NCI-H446 treated with DMSO at 0.1 percent for 48 hours (cell line): ENCODE measurements at regions not wholly inside any gene's neighbourhood (a gene's known extent, or its start where the extent isn't known, plus 50 kb on each side); places are given as distances from the start of the nearest gene placed in this dataset.
"Not testable (repeated sequence)": the region's sequence is repeated elsewhere in the genome, so short reads cannot be mapped to it uniquely, and the experiment has no call there.

Experiments used
- DNase-seq: peaks from one replicate; lab custom pipeline; 2025; lab: John Stamatoyannopoulos, UW

DNA sequence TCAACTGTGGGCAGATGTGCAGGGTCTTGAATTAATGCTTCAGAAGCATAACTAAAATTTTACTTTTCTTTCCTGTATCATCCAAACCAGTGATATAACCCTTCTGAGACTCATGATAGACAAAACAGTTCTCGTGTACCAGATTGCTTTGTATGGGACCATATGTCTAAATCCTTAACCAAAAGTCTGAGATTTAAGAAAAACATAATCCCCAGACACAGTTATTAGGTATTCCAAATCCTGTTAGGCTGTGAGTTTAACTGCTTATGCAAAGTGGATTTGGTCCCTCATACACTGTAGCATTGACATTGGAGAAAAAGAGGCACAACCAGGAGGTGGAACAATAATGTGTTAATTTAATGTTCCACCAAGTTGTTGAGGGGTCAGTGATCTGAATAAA, 235.0 kb downstream of the PMAIP1 start:
- DNase-seq = no peak

DNA sequence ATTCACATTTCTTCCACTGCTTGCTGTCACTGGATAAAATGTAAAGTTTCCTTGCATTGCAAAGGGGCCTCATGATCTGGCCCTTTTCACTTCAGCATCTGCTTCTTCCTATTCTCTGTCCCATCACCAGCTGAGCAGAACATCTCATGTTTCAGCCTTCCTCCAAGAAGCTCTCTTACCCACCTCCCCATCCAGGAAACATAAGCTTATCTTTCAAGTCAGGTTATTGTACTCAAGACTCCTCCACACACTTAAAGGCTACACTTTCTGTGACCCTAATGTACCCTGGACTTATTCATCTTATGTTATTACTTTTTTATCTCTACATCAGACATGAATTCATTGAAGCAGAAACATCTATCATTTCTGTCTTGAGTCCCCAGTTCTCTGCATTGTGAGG, 230.5 kb downstream of the PMAIP1 start:
- no peak for DNase-seq

DNA sequence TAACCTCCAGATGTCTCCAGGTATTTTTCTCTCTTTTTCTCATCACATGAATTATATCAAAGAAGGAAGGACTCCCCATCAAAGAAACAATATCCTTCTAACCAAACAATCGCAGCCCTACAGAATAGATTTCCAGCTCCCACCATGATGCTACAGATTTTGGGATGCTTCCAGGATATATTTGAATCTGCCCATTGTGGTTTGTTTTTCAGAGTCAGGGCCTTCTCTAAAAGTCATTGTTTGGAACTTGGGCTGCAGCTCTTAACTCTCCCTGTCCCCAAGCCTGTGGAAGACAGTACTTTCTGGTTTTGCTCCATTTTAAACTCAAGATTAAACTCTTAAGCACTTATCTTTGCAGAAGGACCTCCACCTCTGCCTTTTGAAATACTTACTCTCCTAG, 223.2 kb downstream of the PMAIP1 start:
- DNase-seq = no peak

DNA sequence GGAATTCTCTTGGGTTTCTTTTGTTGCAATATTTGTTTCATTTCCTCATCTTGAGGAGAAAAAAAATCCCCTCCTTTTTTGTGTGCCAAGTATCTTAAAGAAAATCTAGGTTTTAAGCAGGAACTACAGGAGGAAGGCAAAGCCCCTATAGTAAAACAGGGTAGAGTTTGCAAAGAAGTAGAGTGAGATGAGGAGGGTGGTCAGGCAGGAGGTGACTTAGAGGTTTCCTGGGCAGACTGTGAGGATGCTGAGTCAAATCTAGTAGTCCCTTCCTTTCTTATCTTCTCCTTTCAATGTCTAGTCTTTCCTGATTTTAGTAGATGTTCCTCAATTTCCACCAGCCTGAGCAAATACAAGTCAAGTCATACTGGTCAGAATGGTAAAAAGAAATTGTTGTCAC, 222.5 kb downstream of the PMAIP1 start:
- no peak for DNase-seq

DNA sequence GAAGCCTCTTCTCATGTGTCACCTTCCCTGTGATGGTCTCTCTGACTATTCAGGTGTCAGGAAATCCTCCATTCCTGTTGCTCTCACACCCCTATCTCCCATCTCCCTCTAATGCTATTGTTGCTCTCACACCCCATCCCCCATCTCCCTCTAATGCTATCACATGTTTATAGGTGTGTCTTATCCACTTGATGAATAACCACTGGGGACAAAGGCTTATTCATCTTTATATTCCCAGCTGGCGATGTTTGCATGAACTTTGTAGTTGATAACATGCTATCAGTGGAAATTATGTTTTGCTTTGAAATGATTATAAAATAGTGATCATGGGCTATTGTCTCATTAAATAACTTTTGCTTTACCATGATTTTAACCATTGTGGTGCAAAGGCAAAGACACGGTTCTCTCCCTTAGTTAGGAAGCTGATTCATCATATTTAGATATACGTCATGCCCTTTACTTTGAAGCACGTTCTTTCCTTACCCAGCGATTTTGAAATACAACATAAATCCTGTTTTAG, 220.5 kb downstream of the PMAIP1 start:
- DNase-seq = no peak

DNA sequence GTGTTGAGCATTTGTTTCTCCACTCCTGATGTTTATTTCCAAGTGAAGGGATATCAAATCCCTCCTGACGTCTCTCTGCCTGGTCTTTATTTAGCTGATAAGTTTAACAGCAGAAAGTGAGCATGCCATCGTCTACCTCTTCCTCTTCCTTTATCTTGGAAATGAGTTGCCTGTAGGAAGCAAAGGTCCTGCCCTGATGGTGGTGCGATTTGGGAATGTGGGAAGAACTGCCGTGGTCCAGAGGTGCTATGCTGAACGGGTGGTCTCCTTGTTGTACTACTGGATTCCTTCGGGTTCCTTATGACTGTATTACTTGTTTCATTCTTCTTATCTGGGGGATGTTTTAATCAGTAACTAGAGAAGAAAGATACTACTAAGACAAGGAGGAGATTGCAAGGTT, 217.5 kb downstream of the PMAIP1 start:
- no peak for DNase-seq

DNA sequence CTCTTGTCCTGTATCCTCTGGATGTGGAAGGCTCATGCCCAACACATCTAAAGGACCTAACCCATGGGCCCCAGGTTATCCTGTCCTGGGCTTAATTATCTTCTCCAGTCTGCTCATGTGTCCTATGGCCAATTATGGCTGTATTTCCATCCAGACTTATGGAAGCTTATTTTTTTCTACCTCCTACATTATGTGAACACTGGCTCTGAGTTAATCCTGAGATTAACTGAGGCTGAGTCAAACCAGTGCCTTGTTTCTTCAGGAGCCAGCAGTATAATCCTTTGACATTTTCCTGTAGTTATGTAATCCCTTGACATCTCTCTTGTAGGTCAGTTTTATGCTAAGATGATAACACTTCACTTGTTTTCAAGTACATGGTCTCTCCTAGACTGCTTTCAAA, 213.6 kb downstream of the PMAIP1 start:
- no peak for DNase-seq

DNA sequence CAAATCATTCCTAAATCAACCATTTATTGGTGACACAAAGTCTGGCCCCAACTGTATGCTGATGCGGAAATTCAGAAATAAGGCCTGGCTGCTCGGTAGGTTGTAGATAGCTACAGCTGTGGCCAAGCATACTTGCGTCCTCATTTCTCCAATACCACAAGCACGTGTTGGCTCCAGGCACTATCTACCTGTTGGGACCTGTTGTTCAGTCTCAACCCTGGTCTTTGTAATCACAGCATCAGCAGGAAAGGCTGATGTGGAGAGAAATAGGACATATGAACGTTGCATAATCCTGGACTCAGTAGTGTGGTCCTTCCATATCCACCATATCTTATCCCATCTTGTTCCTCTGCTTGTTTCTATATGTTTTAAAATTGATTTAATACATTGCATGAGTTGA, 212.6 kb downstream of the PMAIP1 start:
- no peak for DNase-seq

DNA sequence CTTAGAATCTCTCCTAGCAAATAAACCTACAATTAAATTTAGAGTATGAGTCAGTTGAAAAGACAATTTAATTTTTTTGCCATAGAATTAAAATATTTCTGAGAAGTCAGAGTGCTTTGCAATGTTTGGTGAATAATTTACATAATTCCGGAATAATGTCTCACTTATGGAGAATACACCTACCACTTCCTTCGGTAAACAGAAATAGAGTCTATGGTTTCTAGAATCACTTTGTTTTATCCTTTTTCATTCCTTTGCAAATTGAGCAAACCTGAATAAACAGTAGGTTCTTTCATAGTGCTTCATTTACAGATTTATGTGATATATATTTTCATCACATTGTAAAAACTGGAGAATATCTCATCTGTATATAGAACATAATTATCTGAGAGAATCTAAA, 211.7 kb downstream of the PMAIP1 start:
- DNase-seq = no peak

DNA sequence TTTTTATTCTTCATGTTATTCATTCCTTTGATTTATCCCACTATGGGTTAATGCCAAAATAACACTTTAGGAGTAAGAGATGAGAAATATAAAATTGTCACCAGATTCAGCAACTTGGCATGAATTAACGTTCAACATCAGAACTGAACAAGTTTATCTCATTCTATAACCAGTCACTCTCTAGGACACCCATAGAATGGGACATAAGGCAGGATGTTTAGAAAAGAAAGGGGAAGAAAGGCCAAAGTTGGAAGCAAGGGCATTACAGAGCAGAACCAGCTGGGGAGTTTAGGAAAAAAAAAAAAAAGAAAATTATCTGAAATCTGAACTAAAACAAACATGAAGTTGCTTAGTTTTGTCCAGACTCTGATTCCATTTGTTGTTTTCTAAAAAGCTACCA, 211.0 kb downstream of the PMAIP1 start:
- DNase-seq = no peak

DNA sequence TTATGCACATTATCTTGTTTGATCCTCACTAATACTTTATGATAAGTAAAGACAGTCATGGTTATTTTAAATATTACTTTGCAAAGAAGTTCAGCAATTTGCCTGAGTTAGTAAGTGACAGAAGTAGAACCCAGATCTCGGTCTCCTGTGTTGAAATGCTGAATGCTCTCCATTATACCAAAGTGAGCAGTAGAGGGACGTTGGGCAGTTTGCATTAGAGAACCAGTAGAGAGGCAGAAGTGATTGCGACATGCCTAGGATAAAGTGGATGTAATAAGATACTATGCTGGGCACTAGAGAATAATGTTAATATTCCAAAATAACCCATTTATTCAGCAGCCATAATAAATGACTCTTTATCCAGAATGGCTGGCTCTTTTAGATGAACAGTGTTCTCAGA, 201.0 kb downstream of the PMAIP1 start:
- DNase-seq = no peak

DNA sequence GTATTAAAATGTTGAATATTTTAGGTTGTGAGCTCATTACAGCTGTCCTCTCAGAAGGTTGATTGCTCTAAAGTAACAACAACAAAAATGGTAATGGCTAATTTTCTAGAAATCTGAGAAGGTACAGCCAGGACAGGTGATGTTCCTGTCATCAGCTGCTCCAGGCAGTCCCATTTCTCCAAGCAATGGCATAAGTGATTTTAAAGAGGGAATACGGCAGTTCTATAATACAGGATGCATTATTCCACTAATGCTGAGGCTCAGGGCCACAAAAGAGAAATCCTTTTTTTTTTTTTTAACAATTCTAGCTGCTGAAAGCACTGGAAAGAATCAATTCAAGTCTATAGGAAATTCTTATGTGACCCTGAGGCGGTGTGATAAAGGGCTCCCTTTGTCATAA, 199.9 kb downstream of the PMAIP1 start:
- DNase-seq = no peak

DNA sequence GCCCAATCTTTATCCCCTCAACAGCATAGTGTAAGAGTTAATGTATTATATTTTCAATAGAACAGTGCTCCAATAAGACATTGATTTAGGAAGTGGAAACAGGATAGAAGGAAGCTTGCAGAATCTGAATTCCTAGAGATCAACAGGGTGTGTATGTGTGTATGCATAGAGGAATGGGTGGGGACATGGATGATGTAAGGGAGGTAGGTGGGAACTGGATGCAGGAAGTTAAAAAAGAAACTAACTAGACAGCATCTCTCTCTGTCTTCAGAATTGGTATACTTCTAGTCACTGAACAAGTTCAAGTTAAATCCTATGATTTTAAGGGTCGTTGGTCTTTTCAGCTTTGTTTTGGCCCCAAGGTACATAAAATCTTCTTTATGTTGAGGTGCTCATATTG, 196.6 kb downstream of the PMAIP1 start:
- no peak for DNase-seq

DNA sequence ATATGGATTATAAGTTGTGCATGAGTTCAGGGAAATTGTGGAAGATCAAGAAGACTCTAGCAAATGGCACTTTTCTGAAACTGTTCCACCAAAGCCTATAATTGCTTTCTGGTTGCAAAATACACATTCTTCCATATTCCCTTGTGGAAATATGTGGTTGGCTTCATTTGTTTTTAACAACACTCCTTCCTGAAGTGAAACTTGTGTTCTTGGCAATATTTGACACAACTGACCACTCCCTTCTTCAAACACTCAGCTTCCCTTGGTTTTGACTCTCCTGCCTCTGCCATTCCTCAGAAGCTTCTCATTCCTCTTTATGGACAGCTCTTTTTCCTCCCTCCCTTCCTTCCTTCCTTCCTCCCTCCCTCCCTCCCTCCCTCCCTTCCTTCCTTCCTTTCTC, 192.3 kb downstream of the PMAIP1 start:
- no peak for DNase-seq

DNA sequence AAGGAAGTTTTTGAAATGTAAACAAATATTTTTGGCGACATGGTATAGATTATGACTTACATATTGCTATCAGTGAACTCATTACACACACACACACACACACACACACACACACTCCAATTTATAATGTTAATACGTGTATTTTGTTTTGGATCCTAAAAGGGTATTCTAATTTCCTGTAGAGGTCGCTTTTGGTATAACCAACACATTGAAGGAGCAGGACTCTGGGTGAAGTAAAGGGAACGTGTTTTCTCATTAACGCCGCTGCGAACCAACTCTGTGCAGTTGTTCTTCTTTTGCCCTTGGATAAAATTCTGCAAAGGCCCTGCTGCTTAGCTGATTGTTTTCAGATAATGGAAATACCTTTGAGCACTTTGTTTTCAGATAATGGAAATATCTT, 190.4 kb downstream of the PMAIP1 start:
- no peak for DNase-seq

DNA sequence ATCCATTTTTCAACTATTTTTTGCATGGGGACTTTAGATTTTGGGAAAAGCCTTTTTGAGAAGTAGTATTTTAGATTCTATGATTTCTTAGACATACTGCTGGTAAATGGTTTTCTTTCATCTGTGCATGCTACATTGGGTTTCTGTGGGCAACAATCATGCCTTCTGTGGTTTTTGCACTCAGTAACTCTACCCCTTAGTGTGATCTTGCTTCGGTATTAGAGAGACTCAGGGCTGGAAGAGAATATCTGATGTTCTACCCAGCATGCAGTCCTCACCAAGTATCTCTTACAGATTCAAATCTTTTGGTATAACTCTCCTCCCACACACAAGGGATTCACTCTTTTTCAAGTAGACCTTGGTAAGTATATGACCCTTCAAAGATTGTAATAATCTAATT, 183.0 kb downstream of the PMAIP1 start:
- no peak for DNase-seq

DNA sequence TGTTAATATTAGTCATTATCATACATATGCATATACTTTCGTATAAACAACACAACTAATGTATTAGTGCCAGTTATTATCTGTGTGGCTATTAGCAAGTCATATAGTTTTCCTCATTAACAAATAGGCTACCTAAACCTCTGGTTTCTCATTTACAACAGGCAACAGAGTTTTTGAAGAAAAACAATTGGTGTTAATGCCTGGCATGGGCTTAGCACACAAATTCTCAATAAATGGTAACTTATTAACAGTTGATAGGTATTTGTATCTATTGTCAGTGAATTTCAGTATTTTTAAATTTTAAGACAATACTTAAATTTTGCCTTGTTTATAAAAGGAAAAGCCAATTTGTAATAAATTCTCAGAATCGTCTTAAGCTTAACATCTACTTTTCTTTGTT, 182.5 kb downstream of the PMAIP1 start:
- no peak for DNase-seq

DNA sequence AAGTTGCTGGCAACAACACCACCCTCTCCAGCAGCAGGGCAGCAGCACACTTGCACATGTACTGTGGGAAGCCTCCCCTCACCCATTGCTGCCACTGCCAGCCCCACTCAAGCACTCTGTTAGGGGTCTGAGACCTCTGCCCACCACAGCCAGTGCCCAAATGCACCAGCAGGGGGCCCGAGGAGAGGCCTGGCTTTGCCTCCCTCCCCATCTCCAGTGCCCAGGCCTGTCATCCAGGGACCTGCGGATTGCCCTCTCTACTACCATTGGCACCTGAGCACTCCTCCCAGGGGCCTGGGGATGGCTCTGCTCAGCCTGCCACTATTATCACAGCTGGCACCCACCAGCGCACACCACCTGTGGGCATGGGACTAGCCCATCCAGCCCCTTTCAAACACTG, 175.7 kb downstream of the PMAIP1 start:
- no peak for DNase-seq

DNA sequence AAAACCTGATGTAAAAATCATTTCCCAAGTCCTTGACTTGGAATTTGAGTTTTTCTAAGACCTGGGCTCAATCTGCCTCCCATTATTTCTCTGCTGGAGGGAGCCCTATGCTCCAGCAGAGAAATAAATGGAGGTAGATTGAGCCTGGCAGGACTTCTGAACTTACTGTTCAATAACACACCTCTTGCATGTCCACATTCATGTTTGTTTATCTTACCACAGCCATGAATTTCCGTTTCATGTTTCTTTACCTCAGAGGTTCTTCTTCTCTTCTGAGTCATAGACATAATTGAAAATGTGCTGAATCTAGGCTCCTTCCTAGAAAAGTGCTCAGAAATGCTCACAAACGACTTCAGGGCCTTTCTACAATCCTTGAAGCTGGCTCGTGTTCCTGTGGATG, 170.8 kb downstream of the PMAIP1 start:
- no peak for DNase-seq

DNA sequence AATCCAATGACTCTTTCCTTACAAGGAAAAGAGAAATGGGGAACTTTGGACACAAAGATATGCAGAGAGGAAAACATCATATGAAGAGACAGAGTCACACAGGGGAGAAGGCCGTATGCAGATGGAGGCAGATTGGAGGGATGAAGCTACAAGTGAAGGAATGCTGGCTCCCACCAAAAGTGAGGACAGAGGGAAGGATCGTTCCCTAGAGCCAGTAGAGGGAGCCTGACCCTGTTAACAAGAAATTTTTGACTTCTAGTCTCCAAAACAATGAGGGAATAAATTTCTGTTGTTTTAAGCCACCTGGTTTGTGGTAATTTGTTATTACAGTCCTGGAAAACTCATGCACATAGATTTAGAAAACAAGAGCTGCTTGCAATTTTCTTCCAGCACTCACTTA, 169.3 kb downstream of the PMAIP1 start:
- DNase-seq = no peak

DNA sequence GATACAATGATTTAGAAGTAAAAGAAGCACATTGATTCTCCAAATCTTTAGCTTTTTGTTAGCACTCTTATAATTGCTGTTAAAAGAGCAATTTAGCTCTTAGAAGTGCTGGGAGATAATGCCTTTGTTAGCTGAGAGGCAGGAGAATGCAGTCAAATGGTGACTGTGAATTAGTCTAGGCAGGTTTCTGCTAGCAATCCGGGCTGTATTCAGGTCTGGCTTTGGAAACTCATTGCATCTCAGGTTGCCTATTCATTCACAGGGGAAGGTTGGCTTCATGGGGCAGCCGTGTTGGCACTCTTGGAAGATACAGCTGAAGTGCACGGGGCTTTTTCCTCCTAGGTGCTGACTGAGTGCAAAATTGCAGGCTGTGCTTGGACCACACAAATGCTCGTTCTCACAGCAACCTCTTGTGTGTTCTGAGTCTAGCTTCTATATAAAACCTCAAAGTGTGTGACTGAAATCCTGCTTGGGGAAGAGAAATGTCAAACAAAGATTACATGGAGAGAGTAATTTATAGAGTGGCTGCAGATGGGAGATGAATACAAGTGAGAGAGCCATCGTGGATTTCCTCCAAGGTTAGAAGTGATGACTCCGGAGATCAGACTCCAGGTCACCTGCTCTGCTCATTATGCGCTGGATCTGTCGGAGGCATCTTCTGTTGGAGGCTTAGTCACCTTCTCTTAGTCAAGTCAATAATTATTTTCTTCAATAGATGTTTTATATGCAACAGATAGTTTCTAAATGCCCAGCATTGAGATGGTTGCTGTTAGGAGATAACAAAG, 167.8 kb downstream of the PMAIP1 start:
- DNase-seq = no peak

DNA sequence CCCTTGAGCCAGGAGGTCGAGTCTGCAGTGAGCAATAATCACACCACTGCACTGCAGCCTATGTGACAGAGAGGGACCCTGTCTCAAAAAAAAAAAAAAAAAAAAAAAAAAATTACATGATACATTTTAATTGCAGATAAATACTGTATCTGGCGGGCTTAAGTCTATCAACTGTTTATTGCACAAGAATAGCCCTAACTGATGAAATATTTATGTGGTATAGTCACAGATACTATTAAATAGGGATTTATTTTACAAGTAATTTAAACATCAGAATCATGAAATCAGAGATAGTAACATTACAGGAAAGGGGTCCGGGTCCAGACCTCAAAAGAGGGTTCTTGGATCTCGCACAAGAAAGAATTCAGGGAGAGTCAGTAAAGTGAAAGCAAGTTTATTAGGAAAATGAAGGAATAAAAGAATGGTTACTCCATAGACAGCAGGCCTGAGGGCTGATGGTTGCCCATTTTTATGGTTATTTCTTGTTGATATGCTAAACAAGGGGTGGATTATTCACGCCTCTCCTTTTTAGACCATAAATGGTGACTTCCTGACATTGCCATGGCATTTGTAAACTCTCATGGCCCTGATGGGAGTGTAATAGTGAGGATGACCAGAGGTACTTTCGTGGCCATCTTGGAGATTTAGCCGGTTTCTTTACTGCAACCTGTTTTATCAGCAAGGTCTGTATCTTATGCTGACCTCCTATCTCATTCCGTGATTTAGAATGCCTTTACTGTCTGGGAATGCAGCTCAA, 166.6 kb downstream of the PMAIP1 start:
- no peak for DNase-seq

DNA sequence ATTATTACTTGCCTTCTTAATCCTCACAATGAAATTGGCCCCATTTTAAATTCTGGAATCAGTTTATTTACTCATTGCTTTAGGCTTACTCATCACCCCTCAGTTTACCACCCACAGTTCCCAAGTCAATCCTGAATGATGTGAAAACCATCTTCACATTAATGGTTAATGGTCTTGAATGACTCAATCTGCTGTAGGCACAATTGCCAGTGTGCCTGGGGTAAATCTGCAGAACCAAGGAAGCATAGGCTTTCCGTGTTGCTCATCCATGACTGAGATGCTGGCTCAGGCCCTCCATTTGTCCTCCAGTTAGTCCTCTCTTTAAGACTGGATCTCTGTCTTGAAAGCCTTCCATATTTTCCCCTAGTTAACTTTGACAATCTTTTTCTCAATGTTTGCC, 164.5 kb downstream of the PMAIP1 start:
- DNase-seq = peak; percentile 89

DNA sequence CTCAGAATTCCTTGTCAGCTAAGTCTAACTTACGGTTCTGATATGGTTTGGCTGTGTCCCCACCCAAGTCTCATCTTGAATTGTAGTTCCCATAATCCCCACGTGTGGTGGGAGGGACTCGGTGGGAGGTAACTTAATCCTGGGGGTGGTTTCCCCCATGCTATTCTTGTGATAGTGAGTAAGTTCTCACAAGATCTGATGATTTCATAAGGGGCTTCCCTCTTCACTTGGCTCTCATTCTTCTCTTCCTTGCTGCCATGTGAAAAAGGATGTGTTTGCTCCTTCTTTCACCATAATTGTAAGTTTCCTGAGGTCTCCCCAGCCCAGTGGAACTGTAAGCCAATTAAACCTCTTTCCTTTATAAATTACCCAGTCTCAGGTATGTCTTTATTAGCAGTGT, 163.0 kb downstream of the PMAIP1 start:
- not testable (repeated sequence) for DNase-seq
